GM23338 (cell line): ENCODE measurements at regions not wholly inside any gene's neighbourhood (a gene's known extent, or its start where the extent isn't known, plus 50 kb on each side); places are given as distances from the start of the nearest gene placed in this dataset.
A peak's percentile ranks its signal among the peaks of the same experiment; 100 is the strongest.

Source experiments
- ATAC-seq: fragments of 200-7000 bp; cut with Tn5 transposase; 3 replicates; pipeline ENCODE4 v1.9.1; 2020
- DNase-seq: peaks from one replicate; pipeline ENCODE4 v3.0.0-alpha.2; 2015; ENCODE audit warnings: low spot score
- H2AFZ ChIP-seq: fragments of 200-600 bp; sonication (generic); 2 replicates; pipeline ENCODE4 v1.8.0; 2016; ENCODE audit warnings: antibody characterized with exemption, mild to moderate bottlenecking, moderate library complexity
- H3F3A ChIP-seq: fragments of 200-600 bp; sonication (generic); replicated peaks from 2 replicates; pipeline ENCODE4 v1.8.0; 2017; ENCODE audit warnings: antibody characterized with exemption, mixed run types, low read depth
- H3K27ac ChIP-seq: fragments of 200-600 bp; sonication (generic); 2 replicates; pipeline ENCODE4 v1.6.1; 2016; ENCODE audit warnings: low read depth
- H3K27me3 ChIP-seq: fragments of 200-600 bp; sonication (generic); 2 replicates; pipeline ENCODE4 v1.8.0; 2016; ENCODE audit warnings: mild to moderate bottlenecking, mixed run types, moderate library complexity; ENCODE audit not compliant: insufficient read depth
- H3K36me3 ChIP-seq: fragments of 200-600 bp; sonication (generic); 2 replicates; pipeline ENCODE4 v1.8.0; 2016; ENCODE audit warnings: mild to moderate bottlenecking; ENCODE audit not compliant: insufficient read depth
- H3K4me1 ChIP-seq: fragments of 200-600 bp; sonication (generic); 2 replicates; pipeline ENCODE4 v1.8.0; 2016; ENCODE audit warnings: mild to moderate bottlenecking, moderate library complexity; ENCODE audit not compliant: insufficient read depth
- H3K4me2 ChIP-seq: fragments of 200-600 bp; sonication (generic); 2 replicates; pipeline ENCODE4 v1.7.1; 2017; ENCODE audit warnings: mixed run types
- H3K4me3 ChIP-seq: fragments of 200-600 bp; sonication (generic); 2 replicates; pipeline ENCODE4 v1.6.1; 2016; ENCODE audit warnings: mixed run types
- H3K79me2 ChIP-seq: fragments of 200-600 bp; sonication (generic); replicated peaks from 2 replicates; pipeline ENCODE4 v1.8.0; 2017; ENCODE audit warnings: mild to moderate bottlenecking; ENCODE audit not compliant: insufficient read depth
- H3K9me2 ChIP-seq: fragments of 200-600 bp; sonication (generic); 2 replicates; pipeline ENCODE4 v1.8.0; 2017; ENCODE audit not compliant: insufficient read depth
- H4K20me1 ChIP-seq: fragments of 200-600 bp; sonication (generic); replicated peaks from 2 replicates; pipeline ENCODE4 v1.8.0; 2017; ENCODE audit warnings: mild to moderate bottlenecking; ENCODE audit not compliant: insufficient read depth
- H3K27ac Mint-ChIP-seq: 2 replicates; pipeline ENCODE4 v1.8.0; 2020; ENCODE audit warnings: inconsistent platforms, mild to moderate bottlenecking, moderate library complexity, mixed read lengths
- H3K27me3 Mint-ChIP-seq: 3 replicates; pipeline ENCODE4 v1.8.0; 2022; ENCODE audit warnings: low read depth, mild to moderate bottlenecking, moderate library complexity, mixed read lengths, inconsistent platforms; ENCODE audit not compliant: insufficient read depth, poor library complexity
- H3K36me3 Mint-ChIP-seq: 3 replicates; pipeline ENCODE4 v1.8.0; 2021; ENCODE audit warnings: low read depth, mild to moderate bottlenecking, inconsistent platforms, moderate library complexity, mixed read lengths
- H3K4me1 Mint-ChIP-seq: 3 replicates; pipeline ENCODE4 v1.8.0; 2020; ENCODE audit warnings: mild to moderate bottlenecking, inconsistent platforms, mixed read lengths
- H3K4me3 Mint-ChIP-seq: 3 replicates; pipeline ENCODE4 v1.8.0; 2021; ENCODE audit warnings: moderate library complexity, mild to moderate bottlenecking, inconsistent platforms, mixed read lengths
- H3K9me3 Mint-ChIP-seq: 3 replicates; pipeline ENCODE4 v1.8.0; 2020; ENCODE audit warnings: moderate library complexity, mild to moderate bottlenecking, inconsistent platforms, mixed read lengths
- CREB1 ChIP-seq: fragments of 250-450 bp; sonication (Bioruptor Pico); IDR thresholded peaks from 2 replicates; pipeline ENCODE4 v1.5.0; 2020; ENCODE audit warnings: low read depth, mild to moderate bottlenecking, moderate library complexity
- ETS1 ChIP-seq: IDR thresholded peaks from 2 replicates; pipeline ENCODE4 v1.6.1; 2016; ENCODE audit warnings: antibody characterized with exemption
- EZH2 ChIP-seq: fragments of 200-600 bp; sonication (generic); IDR thresholded peaks from one replicate; pipeline ENCODE4 v1.8.0; 2017; ENCODE audit warnings: antibody characterized with exemption, mild to moderate bottlenecking, low read depth; ENCODE audit not compliant: unreplicated experiment
- EZH2phosphoT487 ChIP-seq: fragments of 200-600 bp; sonication (generic); IDR thresholded peaks from one replicate; pipeline ENCODE4 v1.8.1; 2018; ENCODE audit warnings: antibody characterized with exemption; ENCODE audit not compliant: unreplicated experiment
- JUNB ChIP-seq: IDR thresholded peaks from one replicate; pipeline ENCODE4 v1.6.1; 2016; ENCODE audit warnings: antibody characterized with exemption; ENCODE audit not compliant: unreplicated experiment
- NANOG ChIP-seq: IDR thresholded peaks from 2 replicates; pipeline ENCODE4 v1.6.1; 2016; ENCODE audit warnings: antibody characterized with exemption, borderline replicate concordance
- POLR2AphosphoS5 ChIP-seq: IDR thresholded peaks from 2 replicates; pipeline ENCODE4 v1.6.1; 2016; ENCODE audit warnings: antibody characterized with exemption, low read depth
- REST ChIP-seq: IDR thresholded peaks from one replicate; pipeline ENCODE4 v1.6.1; 2018; ENCODE audit warnings: antibody characterized with exemption; ENCODE audit not compliant: unreplicated experiment
- STAT1 ChIP-seq: IDR thresholded peaks from one replicate; pipeline ENCODE4 v1.6.1; 2016; ENCODE audit warnings: antibody characterized with exemption; ENCODE audit not compliant: unreplicated experiment
- ZNF114 ChIP-seq: fragments of 250-450 bp; sonication (Bioruptor Pico); IDR thresholded peaks from 2 replicates; pipeline ENCODE4 v1.5.0; 2020; ENCODE audit warnings: mild to moderate bottlenecking, moderate library complexity
- ZNF331 ChIP-seq: fragments of 250-450 bp; sonication (Bioruptor Pico); IDR thresholded peaks from 2 replicates; pipeline ENCODE4 v1.5.0; 2020; ENCODE audit warnings: low read depth, mild to moderate bottlenecking, moderate library complexity
- ZNF462 ChIP-seq: fragments of 250-450 bp; sonication (Bioruptor Pico); IDR thresholded peaks from 2 replicates; pipeline ENCODE4 v1.5.0; 2020; ENCODE audit warnings: mild to moderate bottlenecking, moderate library complexity
- TF ChIP-seq, protein P1 (sequence below), 2 experiments: fragments of 200-600 bp in 1 of 2; sonication (generic) in 1 of 2; conservative IDR thresholded peaks; 2 replicates each; pipeline versions ENCODE4 v1.5.1 to v1.6.1; 2016 to 2017; ENCODE audit warnings: antibody characterized with exemption in 2 of 2, low read depth in 2 of 2, mild to moderate bottlenecking in 2 of 2, moderate library complexity in 1 of 2

- no peaks in the 10 kb centered on the region for H4K20me1 ChIP-seq
- Mint-ChIP-seq H3K4me1 (peaks cover 9% of the 10 kb centered on the region; the same call in 2 of the 3 replicates), H3K9me3 (no peaks in the 10 kb centered on the region), H3K27me3 (peaks cover 2% of the 10 kb centered on the region), H3K4me3 (no peak overlapping the region), H3K27ac (no peak overlapping the region), H3K36me3 (no peaks in the 10 kb centered on the region)
- H3K9me2 ChIP-seq, result peaks cover 3% of the 10 kb centered on the region; the same call in 1 of the 2 replicates
- H3K79me2 ChIP-seq, result no peaks in the 10 kb centered on the region
- no peaks in the 10 kb centered on the region for H3K36me3 ChIP-seq
- DNase-seq (no peak), ATAC-seq (no peak)
- no peak overlapping the region for H3K27ac ChIP-seq
- peak overlapping the region; percentile 52; the same call in 1 of the 2 replicates for H2AFZ ChIP-seq
- no peaks in the 10 kb centered on the region for H3K27me3 ChIP-seq
- no peaks in the 10 kb centered on the region for H3F3A ChIP-seq
- peaks cover 10% of the 10 kb centered on the region; the same call in 1 of the 2 replicates for H3K4me1 ChIP-seq
- TF ChIP-seq STAT1, result no peak
- no peak for TF ChIP-seq EZH2
- TF ChIP-seq ZNF331, result no peak
- no peak for TF ChIP-seq NANOG
- TF ChIP-seq, protein P1, sequence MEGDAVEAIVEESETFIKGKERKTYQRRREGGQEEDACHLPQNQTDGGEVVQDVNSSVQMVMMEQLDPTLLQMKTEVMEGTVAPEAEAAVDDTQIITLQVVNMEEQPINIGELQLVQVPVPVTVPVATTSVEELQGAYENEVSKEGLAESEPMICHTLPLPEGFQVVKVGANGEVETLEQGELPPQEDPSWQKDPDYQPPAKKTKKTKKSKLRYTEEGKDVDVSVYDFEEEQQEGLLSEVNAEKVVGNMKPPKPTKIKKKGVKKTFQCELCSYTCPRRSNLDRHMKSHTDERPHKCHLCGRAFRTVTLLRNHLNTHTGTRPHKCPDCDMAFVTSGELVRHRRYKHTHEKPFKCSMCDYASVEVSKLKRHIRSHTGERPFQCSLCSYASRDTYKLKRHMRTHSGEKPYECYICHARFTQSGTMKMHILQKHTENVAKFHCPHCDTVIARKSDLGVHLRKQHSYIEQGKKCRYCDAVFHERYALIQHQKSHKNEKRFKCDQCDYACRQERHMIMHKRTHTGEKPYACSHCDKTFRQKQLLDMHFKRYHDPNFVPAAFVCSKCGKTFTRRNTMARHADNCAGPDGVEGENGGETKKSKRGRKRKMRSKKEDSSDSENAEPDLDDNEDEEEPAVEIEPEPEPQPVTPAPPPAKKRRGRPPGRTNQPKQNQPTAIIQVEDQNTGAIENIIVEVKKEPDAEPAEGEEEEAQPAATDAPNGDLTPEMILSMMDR (conservative IDR thresholded peaks at IDR 0.05; ENCODE audit: low read depth in 2 of 2), result no peak
- no peak for TF ChIP-seq ETS1
- TF ChIP-seq EZH2phosphoT487, result no peak
- TF ChIP-seq ZNF462 (CRISPR knock-in tag), result no peak
- TF ChIP-seq CREB1, result no peak
- TF ChIP-seq JUNB, result no peak
- no peak for TF ChIP-seq ZNF114 (CRISPR knock-in tag)
- TF ChIP-seq POLR2AphosphoS5, result no peak
- no peak for TF ChIP-seq REST
- H3K4me2 ChIP-seq, result no peak overlapping the region
- H3K4me3 ChIP-seq, result no peak overlapping the region
These were observed 71.7 kb upstream of the RAD23B start for GRCh38 chr9:107211284-107211923.
